GM18505 (cell line): ENCODE measurements at regions not wholly inside any gene's neighbourhood (a gene's known extent, or its start where the extent isn't known, plus 50 kb on each side); places are given as distances from the start of the nearest gene placed in this dataset.

Experiments used
- ATAC-seq: cut with Tn5 transposase; IDR thresholded peaks from one replicate; pipeline ENCODE4 v1.9.1; 2021; ENCODE audit not compliant: unreplicated experiment
- POLR2A ChIP-seq: IDR thresholded peaks from 4 replicates; pipeline ENCODE4 v1.6.1; 2011; ENCODE audit warnings: borderline replicate concordance; ENCODE audit not compliant: insufficient read depth, insufficient read length; ENCODE audit errors: extremely low read depth

- TF ChIP-seq POLR2A, result no peak
- no peak for ATAC-seq
Measured at GRCh38 chr1:55420026-55420425, 204.9 kb upstream of the USP24 start.

- no peak for ATAC-seq
- TF ChIP-seq POLR2A, result no peak
Measured at GRCh38 chr1:55418208-55419000, 203.2 kb upstream of the USP24 start.

- TF ChIP-seq POLR2A, result no peak
- no peak for ATAC-seq
Measured at GRCh38 chr1:55416164-55416842, 201.1 kb upstream of the USP24 start.

- no peak for ATAC-seq
- no peak for TF ChIP-seq POLR2A
Measured at GRCh38 chr1:55413286-55413685, 198.1 kb upstream of the USP24 start.

GRCh38 chr1:55412060-55412459, 196.9 kb upstream of the USP24 start:
- TF ChIP-seq POLR2A, result no peak
- ATAC-seq, result no peak

- TF ChIP-seq POLR2A, result no peak
- ATAC-seq, result no peak
Measured at GRCh38 chr1:55402671-55403464, 187.7 kb upstream of the USP24 start.

GRCh38 chr1:55402142-55402541, 187.0 kb upstream of the USP24 start:
- no peak for TF ChIP-seq POLR2A
- ATAC-seq, result no peak

GRCh38 chr1:55400508-55400907, 185.3 kb upstream of the USP24 start:
- ATAC-seq, result no peak
- no peak for TF ChIP-seq POLR2A

- ATAC-seq, result no peak
- TF ChIP-seq POLR2A, result no peak
Measured at GRCh38 chr1:55399346-55399745, 184.2 kb upstream of the USP24 start.

- no peak for ATAC-seq
- TF ChIP-seq POLR2A, result no peak
Measured at GRCh38 chr1:55396381-55396891, 181.3 kb upstream of the USP24 start.

GRCh38 chr1:55388960-55389359, 173.8 kb upstream of the USP24 start:
- no peak for ATAC-seq
- TF ChIP-seq POLR2A, result no peak

GRCh38 chr1:55387145-55387544, 172.0 kb upstream of the USP24 start:
- ATAC-seq, result no peak
- TF ChIP-seq POLR2A, result no peak

GRCh38 chr1:55386456-55386855, 171.3 kb upstream of the USP24 start:
- no peak for TF ChIP-seq POLR2A
- ATAC-seq, result no peak
